ENCODE measurements at regions not wholly inside any gene's neighbourhood (a gene's known extent, or its start where the extent isn't known, plus 50 kb on each side); places are given as distances from the start of the nearest gene placed in this dataset.
A peak's percentile ranks its signal among the peaks of the same experiment; 100 is the strongest.

- Histone ChIP-seq H3K9me3 (no peaks in the 10 kb centered on the region), H3K4me3 (no peak overlapping the region), H3K27me3 (no peaks in the 10 kb centered on the region), H3K4me1 (no peaks in the 10 kb centered on the region), H3K36me3 (no peaks in the 10 kb centered on the region), H3K27ac (no peak overlapping the region)
- no peak for DNase-seq (ENCODE audit: low spot score in 2 of 2)
- TF ChIP-seq CTCF (IDR thresholded peaks at IDR 0.05) (no peak), EP300 (IDR thresholded peaks at IDR 0.05) (no peak), POLR2A (IDR thresholded peaks at IDR 0.05) (no peak)
- 44 to 55% methylated on average over 1 of the region's 1 CpG for WGBS, 2 donors
Observed at GRCh38 chr13:73571376-73571775, 512.6 kb downstream of the KLF5 start.

DNA sequence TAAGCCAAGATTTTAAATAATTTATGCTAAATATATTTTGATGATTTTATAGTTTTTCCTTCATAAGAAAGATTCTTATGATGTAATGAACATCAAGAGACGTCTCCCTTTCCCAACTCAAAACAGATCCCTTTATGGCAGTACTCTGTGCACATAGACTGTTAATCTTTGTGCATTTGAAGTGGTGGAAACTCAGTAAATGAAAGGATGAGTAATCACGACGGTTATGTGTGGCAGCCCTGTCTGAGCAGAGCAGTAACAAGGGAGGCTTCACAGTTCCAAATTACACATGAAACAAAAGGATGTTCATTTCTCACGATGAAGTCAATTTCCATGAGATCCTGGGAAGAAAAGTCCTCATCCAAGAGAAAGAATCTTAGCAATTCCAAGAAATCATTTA, 498.1 kb downstream of the KLF5 start:
- Histone ChIP-seq H3K27ac (peak overlapping the region in 1 of 4 donors; percentile 49), H3K27me3 (no peaks in the 10 kb centered on the region), H3K4me1 (peaks cover 0 to 10% (median 0%) of the 10 kb centered on the region in 4 donors), H3K36me3 (no peaks in the 10 kb centered on the region), H3K9me3 (no peaks in the 10 kb centered on the region), H3K4me3 (no peak overlapping the region)
- TF ChIP-seq POLR2A (IDR thresholded peaks at IDR 0.05) = no peak
- TF ChIP-seq EP300 (IDR thresholded peaks at IDR 0.05) = no peak
- no peak for TF ChIP-seq CTCF (IDR thresholded peaks at IDR 0.05)
- 17 to 31% methylated on average over 4 of the region's 4 CpGs for WGBS, 2 donors
- no peak for DNase-seq (ENCODE audit: low spot score in 2 of 2)

- 43 to 52% methylated on average over 2 of the region's 2 CpGs for WGBS, 2 donors
- no peaks in the 10 kb centered on the region for H3K9me3 ChIP-seq
Observed at GRCh38 chr13:73556128-73556527, 497.3 kb downstream of the KLF5 start.

DNA sequence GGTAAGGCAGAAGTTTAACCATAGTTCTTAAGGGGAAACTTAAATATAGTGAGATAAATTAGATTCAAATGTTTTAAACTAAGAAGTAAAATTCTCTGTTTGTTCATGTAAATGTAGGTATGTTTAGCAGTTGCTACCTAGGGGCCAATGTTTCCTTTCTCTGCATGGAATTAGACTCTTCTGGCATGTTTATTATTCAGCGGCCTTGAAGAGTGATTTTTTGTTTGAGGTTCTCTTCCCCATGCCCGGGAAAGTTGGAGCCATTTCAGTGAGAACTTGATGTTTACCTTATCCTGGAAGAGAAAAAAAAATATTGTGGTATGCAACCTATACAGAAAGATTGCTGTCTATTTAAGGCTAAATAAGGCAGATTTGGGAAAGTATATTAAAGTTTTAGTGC, 492.9 kb downstream of the KLF5 start:
- H3K27me3 ChIP-seq = no peaks in the 10 kb centered on the region
- TF ChIP-seq EP300 (IDR thresholded peaks at IDR 0.05) = no peak
- no peak for TF ChIP-seq POLR2A (IDR thresholded peaks at IDR 0.05)
- TF ChIP-seq CTCF (IDR thresholded peaks at IDR 0.05) = no peak

More at GRCh38 chr13:73556128-73556527, 497.3 kb downstream of the KLF5 start:
- peak overlapping the region in 2 of 4 donors; percentile 36 to 49 for H3K27ac ChIP-seq
- no peaks in the 10 kb centered on the region for H3K27me3 ChIP-seq
- H3K36me3 ChIP-seq = no peaks in the 10 kb centered on the region
- no peak for DNase-seq (ENCODE audit: low spot score in 2 of 2)
- H3K4me1 ChIP-seq = peaks cover 0 to 10% (median 0%) of the 10 kb centered on the region in 4 donors
- H3K4me3 ChIP-seq = no peak overlapping the region
- TF ChIP-seq EP300 (IDR thresholded peaks at IDR 0.05) (peak in 1 of 2 donors; percentile 34), POLR2A (IDR thresholded peaks at IDR 0.05) (no peak)

GRCh38 chr13:73549717-73550116, 490.9 kb downstream of the KLF5 start:
- no peaks in the 10 kb centered on the region for H3K36me3 ChIP-seq
- DNase-seq (ENCODE audit: low spot score in 2 of 2) = no peak

More for the DNA sequence above, 492.9 kb downstream of the KLF5 start:
- H3K27ac ChIP-seq = no peak overlapping the region
- no peak for DNase-seq (ENCODE audit: low spot score in 2 of 2)
- no peaks in the 10 kb centered on the region for H3K9me3 ChIP-seq
- no peaks in the 10 kb centered on the region for H3K36me3 ChIP-seq
- no peak overlapping the region for H3K4me3 ChIP-seq
- H3K4me1 ChIP-seq = peaks cover 0 to 7% (median 0%) of the 10 kb centered on the region in 4 donors
- WGBS, 2 donors = 86 to 91% methylated on average over 2 of the region's 2 CpGs

More at GRCh38 chr13:73549717-73550116, 490.9 kb downstream of the KLF5 start:
- Histone ChIP-seq H3K27ac (no peak overlapping the region), H3K4me1 (no peaks in the 10 kb centered on the region), H3K9me3 (no peaks in the 10 kb centered on the region), H3K27me3 (no peaks in the 10 kb centered on the region), H3K4me3 (no peak overlapping the region)
- no peak for TF ChIP-seq POLR2A (IDR thresholded peaks at IDR 0.05)
- no peak for TF ChIP-seq CTCF (IDR thresholded peaks at IDR 0.05)
- TF ChIP-seq EP300 (IDR thresholded peaks at IDR 0.05) = no peak
- 71 to 80% methylated on average over 3 of the region's 3 CpGs for WGBS, 2 donors
